Activated B cell treated with CpG ODN at 0.5 μM for 24 hours (primary cell): ENCODE measurements at regions not wholly inside any gene's neighbourhood (a gene's known extent, or its start where the extent isn't known, plus 50 kb on each side); places are given as distances from the start of the nearest gene placed in this dataset.

Experiments used
- ATAC-seq: fragments of 200-7000 bp; cut with Tn5 transposase; one replicate; pipeline ENCODE4 v1.10.0; 2021; ENCODE audit warnings: low read depth, mild to moderate bottlenecking, moderate library complexity
- CTCF ChIA-PET: fragments of 350-600 bp; sonication (Branson Sonifier 250); formaldehyde crosslinking; loops from one replicate; lab custom pipeline; 2021; ENCODE audit warnings: antibody characterized with exemption; lab: Charles Lee
- POLR2A ChIA-PET: fragments of 350-600 bp; sonication (Branson Sonifier 250); formaldehyde crosslinking; loops from one replicate; lab custom pipeline; 2021; ENCODE audit warnings: antibody characterized with exemption; lab: Charles Lee
- DNase-seq: peaks from one replicate; pipeline ENCODE4 v3.0.0; 2022
- H3K27ac Mint-ChIP-seq: one replicate; pipeline ENCODE4 v1.8.0; 2020; ENCODE audit warnings: mixed read lengths
- H3K27me3 Mint-ChIP-seq: one replicate; pipeline ENCODE4 v1.8.0; 2021; ENCODE audit warnings: mixed read lengths
- H3K36me3 Mint-ChIP-seq: one replicate; pipeline ENCODE4 v1.8.0; 2021; ENCODE audit warnings: low read depth, mixed read lengths
- H3K4me1 Mint-ChIP-seq: one replicate; pipeline ENCODE4 v1.8.0; 2021; ENCODE audit warnings: mixed read lengths
- H3K4me3 Mint-ChIP-seq: one replicate; pipeline ENCODE4 v1.8.0; 2020; ENCODE audit warnings: mild to moderate bottlenecking, mixed read lengths
- H3K9me3 Mint-ChIP-seq: one replicate; pipeline ENCODE4 v1.8.0; 2020; ENCODE audit warnings: mixed read lengths
- CTCF ChIP-seq: fragments of 200-600 bp; IDR thresholded peaks from one replicate; pipeline ENCODE4 v1.8.0; 2022; ENCODE audit warnings: antibody characterized with exemption, mild to moderate bottlenecking
- intact Hi-C: fragments of 100-400 bp; cut with micrococcal nuclease; formaldehyde crosslinking; loops from one replicate; pipeline ENCODE4 v1.15.1; 2024

- Mint-ChIP-seq H3K27ac (no peak overlapping the region), H3K27me3 (peaks cover 18% of the 10 kb centered on the region), H3K36me3 (no peaks in the 10 kb centered on the region), H3K9me3 (no peaks in the 10 kb centered on the region), H3K4me3 (no peak overlapping the region), H3K4me1 (peaks cover 4% of the 10 kb centered on the region)
- POLR2A ChIA-PET, result no interaction called here
- no peak for DNase-seq
- TF ChIP-seq CTCF, result no peak
- ATAC-seq, result no peak
- CTCF ChIA-PET, result no interaction called here
- intact Hi-C loops, result no loop called here
Observed at GRCh38 chr12:3362737-3363136, 128.3 kb upstream of the PRMT8 start.

- Mint-ChIP-seq H3K27me3 (peaks cover 18% of the 10 kb centered on the region), H3K4me1 (peaks cover 4% of the 10 kb centered on the region), H3K36me3 (no peaks in the 10 kb centered on the region), H3K27ac (no peak overlapping the region), H3K4me3 (no peak overlapping the region), H3K9me3 (no peaks in the 10 kb centered on the region)
- CTCF ChIA-PET, result no interaction called here
- intact Hi-C loops, result no loop called here
- DNase-seq (no peak), ATAC-seq (peak; percentile 31)
- POLR2A ChIA-PET, result no interaction called here
- TF ChIP-seq CTCF, result no peak
Observed at GRCh38 chr12:3363608-3364007, 127.4 kb upstream of the PRMT8 start.

- TF ChIP-seq CTCF, result no peak
- Mint-ChIP-seq H3K27ac (no peak overlapping the region), H3K4me1 (peaks cover 4% of the 10 kb centered on the region), H3K36me3 (no peaks in the 10 kb centered on the region), H3K9me3 (no peaks in the 10 kb centered on the region), H3K4me3 (no peak overlapping the region), H3K27me3 (peaks cover 18% of the 10 kb centered on the region)
- no peak for DNase-seq
- ChIA-PET POLR2A (no interaction called here), CTCF (no interaction called here)
- intact Hi-C loops, result no loop called here
- ATAC-seq, result no peak
Observed at GRCh38 chr12:3364226-3364625, 126.8 kb upstream of the PRMT8 start.

GRCh38 chr12:3364661-3365462 lies 126.1 kb upstream of the PRMT8 start:
- Mint-ChIP-seq H3K9me3 (no peaks in the 10 kb centered on the region), H3K4me1 (peaks cover 4% of the 10 kb centered on the region), H3K27ac (no peak overlapping the region), H3K27me3 (peaks cover 17% of the 10 kb centered on the region), H3K4me3 (no peak overlapping the region), H3K36me3 (no peaks in the 10 kb centered on the region)
- DNase-seq (no peak), ATAC-seq (no peak)
- CTCF ChIA-PET, result no interaction called here
- intact Hi-C loops, result no loop called here
- POLR2A ChIA-PET, result no interaction called here
- no peak for TF ChIP-seq CTCF

GRCh38 chr12:3365463-3366411 lies 125.3 kb upstream of the PRMT8 start:
- Mint-ChIP-seq H3K36me3 (no peaks in the 10 kb centered on the region), H3K27me3 (peaks cover 15% of the 10 kb centered on the region), H3K27ac (no peak overlapping the region), H3K9me3 (no peaks in the 10 kb centered on the region), H3K4me1 (peaks cover 4% of the 10 kb centered on the region), H3K4me3 (no peak overlapping the region)
- intact Hi-C loops, result no loop called here
- ATAC-seq (no peak), DNase-seq (no peak)
- ChIA-PET POLR2A (no interaction called here), CTCF (no interaction called here)
- no peak for TF ChIP-seq CTCF
